HG03097 (cell line): ENCODE measurements at regions not wholly inside any gene's neighbourhood (a gene's known extent, or its start where the extent isn't known, plus 50 kb on each side); places are given as distances from the start of the nearest gene placed in this dataset.

Experiments
- ATAC-seq: cut with Tn5 transposase; IDR thresholded peaks from one replicate; pipeline ENCODE4 v1.9.1; 2021; ENCODE audit not compliant: unreplicated experiment, low FRiP score

DNA sequence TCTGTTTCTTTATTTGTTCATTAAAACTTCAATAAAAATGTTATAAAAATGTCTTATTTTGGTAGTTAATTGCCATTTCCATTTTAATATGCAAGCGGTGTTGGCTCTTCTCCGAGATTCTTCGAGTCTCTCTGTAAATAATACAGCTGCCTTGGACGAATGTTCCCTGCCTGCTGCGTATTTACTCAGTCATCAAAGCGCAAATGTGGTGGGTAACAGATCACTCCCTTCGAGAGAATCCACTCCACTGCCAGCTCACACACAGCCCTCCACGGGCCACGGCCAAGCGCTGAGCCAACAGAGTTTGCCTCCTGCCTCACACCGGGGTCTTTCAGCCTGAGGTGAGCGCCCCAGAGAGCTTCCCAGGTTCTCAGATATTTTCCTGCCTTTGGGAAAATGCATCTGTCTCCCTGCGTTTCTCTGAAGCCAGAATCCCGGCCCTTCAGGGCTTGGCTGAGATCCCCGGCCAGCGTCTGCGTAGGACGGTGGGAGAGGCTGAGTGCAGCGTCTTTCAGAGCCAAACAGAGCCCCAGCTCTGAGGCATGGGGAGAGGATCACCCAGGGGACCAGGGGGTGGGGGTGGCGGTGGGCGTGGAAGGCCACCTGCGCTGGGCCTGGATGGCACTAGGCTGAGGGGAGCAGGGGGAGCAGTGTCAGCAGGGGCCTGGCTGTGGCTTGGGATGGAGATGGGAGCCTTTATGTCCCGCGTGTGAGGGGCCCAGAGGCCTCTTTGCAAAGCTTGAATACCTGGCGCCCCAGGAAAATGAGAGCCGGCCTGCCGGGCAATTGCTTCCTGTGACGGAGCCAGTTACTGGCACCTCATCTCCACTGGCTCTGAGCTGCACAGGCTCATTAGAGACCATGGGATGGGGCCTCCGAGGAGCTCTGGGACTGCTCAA is 248.7 kb downstream of the RBFOX3 start:
- no peak for ATAC-seq

GRCh38 chr17:79361221-79361734 is 249.6 kb downstream of the RBFOX3 start:
- ATAC-seq = no peak

DNA sequence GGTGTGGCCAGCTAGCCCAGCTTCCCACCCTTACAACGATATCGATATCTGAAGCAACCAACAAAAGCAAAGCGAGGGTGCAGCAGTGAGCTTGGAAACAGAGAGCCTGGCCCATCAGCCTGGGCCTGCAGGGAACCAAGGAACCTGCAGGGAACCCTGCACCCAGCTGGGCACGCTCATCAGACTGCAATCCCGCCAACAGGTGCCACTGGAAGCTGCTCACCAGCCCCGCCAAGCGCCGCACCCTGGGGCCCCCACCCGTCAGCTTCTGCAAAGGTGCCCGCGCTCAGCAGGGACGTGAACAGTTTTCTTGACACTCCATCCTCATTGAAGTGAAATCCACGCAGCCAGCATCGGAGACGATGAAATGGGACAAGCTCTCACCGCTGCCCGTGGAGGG is 250.7 kb downstream of the RBFOX3 start:
- ATAC-seq = no peak

GRCh38 chr17:79356839-79357447 is 253.9 kb downstream of the RBFOX3 start:
- ATAC-seq = no peak

GRCh38 chr17:79355165-79355564 is 255.7 kb downstream of the RBFOX3 start:
- ATAC-seq = no peak

GRCh38 chr17:79354173-79354820 is 256.6 kb downstream of the RBFOX3 start:
- ATAC-seq = no peak

DNA sequence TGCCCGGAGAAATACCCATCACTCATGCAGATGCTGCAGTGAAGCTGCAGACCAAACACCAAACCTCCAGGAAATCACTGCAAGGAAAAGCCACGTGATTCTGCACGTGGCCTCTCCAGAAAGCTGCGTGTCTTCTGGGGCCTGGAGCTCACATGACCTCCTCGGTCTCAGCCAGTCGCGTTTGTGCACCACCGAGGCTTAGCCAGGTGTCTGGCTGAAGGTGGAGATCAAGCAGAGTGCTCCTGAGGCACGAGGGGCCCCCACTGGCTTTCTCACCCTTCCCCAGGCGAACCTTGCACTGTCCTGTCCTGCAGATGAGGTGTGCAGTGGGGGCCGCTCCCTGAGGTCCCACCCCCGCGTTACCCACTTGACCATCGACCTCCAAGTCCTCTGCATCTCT is 257.3 kb downstream of the RBFOX3 start:
- no peak for ATAC-seq

GRCh38 chr17:79353016-79353415 is 257.8 kb downstream of the RBFOX3 start:
- ATAC-seq = no peak

GRCh38 chr17:79350533-79350932 is 260.3 kb downstream of the RBFOX3 start:
- ATAC-seq = no peak

GRCh38 chr17:79349506-79350400 is 261.1 kb downstream of the RBFOX3 start:
- ATAC-seq = no peak

GRCh38 chr17:79342376-79342775 is 267.8 kb downstream of the ENGASE start:
- ATAC-seq = no peak

DNA sequence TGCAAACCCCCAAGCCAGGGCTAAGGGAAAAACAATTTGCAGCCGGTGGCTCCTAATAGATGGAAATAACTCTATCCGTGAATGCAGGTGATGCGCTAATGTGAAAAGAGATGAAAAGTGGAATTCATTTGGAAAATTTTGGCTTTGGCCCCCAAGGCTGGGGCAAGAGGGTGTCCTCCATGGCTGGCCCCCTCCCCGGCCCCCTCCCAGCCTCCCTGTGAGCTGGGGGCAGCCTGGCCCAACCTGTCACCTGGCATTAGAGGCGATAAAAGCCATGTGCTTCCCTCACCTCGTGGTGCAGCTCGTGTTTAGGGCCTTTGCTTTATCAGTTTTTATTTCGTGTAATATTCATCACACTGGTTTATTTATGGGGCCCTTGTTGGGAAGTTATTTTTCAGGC is 267.2 kb downstream of the ENGASE start:
- ATAC-seq = no peak

GRCh38 chr17:79341222-79341780 is 266.7 kb downstream of the ENGASE start:
- ATAC-seq = no peak

DNA sequence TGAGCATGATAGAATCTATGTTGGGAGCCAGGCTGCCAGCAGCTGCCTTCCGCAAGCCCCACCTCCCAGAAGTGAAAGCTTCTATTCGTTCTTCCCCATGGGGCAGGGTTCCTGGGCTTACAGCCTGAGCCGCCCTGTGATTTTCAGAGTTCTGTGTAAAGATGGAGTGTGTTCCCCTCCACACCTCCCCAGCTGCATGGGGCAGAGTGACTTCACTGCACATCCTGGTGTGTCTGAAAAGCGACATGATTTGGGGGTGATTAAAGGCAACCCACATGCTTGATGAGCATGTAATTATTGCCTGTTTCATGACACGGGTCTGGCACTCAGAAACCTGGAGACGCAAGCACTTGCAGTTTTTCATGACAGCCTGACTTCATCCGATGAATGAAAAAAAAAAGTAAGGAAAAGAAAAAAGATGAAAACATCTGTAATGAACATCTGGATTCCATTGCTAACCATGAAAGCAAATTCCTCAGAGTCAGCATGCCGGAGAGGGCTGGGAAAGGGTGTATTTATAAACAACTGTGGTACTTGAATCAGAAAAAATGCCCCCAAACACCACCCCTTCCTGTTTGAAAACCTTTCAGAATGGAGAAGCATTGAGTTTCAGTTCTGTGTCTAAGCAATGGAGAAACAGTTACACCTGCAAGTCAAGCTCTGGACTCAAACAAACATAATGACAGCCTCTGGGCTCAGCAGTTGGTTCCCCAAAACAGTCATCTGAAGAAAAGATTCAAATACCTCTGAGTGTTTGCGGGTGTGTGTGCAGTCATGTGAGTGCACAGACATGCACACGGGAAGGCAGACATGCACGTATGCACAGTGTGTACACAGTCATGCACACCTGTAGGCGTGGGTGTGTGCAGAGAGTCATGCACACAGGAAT is 266.0 kb downstream of the ENGASE start:
- ATAC-seq = peak; percentile 69

DNA sequence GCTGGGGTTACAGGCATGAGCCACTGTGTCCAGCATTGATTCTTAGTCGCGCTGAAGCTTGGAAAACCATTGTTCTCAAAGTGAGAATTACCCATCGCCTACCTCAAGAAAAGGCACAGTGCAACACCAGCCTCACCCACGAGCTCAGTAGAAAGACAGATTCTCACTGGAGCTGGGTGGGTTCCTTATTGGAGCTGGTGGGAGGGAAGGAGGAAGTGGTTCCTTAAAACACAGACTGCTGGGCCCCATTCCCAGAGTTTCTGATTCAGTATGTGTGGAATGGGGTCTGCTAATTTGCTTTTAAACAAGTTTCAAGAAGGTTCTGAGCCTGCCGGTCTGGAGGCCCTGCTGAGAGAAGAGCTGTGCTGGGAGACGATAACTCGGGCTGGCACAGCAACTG is 264.7 kb downstream of the ENGASE start:
- ATAC-seq = no peak

- ATAC-seq = no peak
These were observed 264.0 kb downstream of the ENGASE start for GRCh38 chr17:79338604-79339003.

- ATAC-seq = no peak
These were observed 263.5 kb downstream of the ENGASE start for GRCh38 chr17:79338152-79338551.

DNA sequence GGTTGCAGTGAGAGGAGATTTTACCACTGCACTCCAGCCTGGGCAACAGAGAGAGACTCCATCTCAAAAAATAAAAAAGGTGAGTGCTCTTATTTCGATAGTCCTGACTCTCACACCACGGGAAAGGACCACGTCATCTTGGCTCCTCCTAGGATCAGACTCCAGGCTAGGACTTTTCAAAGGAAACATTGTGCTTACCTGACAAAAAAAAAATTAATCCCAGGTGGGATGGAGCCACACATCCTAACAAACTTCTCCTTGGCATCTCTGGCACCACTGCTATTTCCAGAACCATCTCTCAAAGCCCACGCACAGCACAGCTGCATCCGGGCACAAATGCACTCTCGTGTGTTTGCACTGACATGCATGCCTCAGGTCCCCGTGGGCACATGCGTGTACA is 262.4 kb downstream of the ENGASE start:
- ATAC-seq = no peak

DNA sequence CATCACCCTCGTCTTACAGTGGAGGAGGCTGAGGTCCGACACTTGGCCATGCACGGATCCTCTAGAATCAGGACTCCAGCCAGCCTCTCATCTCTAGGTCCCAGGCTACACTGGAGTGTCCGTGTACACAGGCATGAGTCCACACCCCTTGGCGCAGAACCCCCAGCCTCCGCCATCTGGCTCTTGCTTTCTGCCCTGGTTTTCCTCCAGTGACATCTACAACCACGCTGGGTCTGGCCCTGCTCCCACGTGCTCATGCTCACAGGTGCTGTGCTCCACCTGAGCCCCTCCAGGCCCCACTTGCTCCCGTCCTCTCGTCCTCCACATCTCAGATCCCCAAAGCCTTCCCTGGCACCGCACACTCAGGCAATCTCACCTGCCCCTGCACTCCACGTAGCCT is 260.8 kb downstream of the ENGASE start:
- no peak for ATAC-seq
